Activated naive CD8-positive, alpha-beta T cell treated with anti-CD3 and anti-CD28 coated beads for 36 hours (primary cell): ENCODE measurements at regions not wholly inside any gene's neighbourhood (a gene's known extent, or its start where the extent isn't known, plus 50 kb on each side); places are given as distances from the start of the nearest gene placed in this dataset.

Source experiments
- DNase-seq: peaks from one replicate; pipeline ENCODE4 v3.0.0; 2021
- H3K27ac Mint-ChIP-seq: one replicate; pipeline ENCODE4 v1.8.0; 2022; ENCODE audit warnings: mild to moderate bottlenecking, moderate library complexity, mixed read lengths
- H3K27me3 Mint-ChIP-seq: one replicate; pipeline ENCODE4 v1.8.0; 2022; ENCODE audit warnings: mild to moderate bottlenecking, mixed read lengths
- H3K36me3 Mint-ChIP-seq: one replicate; pipeline ENCODE4 v1.8.0; 2021; ENCODE audit warnings: mild to moderate bottlenecking, mixed read lengths
- H3K4me1 Mint-ChIP-seq: one replicate; pipeline ENCODE4 v1.8.0; 2021; ENCODE audit warnings: mixed read lengths
- H3K4me3 Mint-ChIP-seq: one replicate; pipeline ENCODE4 v1.8.0; 2022; ENCODE audit warnings: mild to moderate bottlenecking, moderate library complexity, mixed read lengths
- H3K9me3 Mint-ChIP-seq: one replicate; pipeline ENCODE4 v1.8.0; 2022; ENCODE audit warnings: mixed read lengths

GRCh38 chr9:16099732-16100536 lies 547.1 kb downstream of the CCDC171 start:
- H3K36me3 Mint-ChIP-seq = peaks cover 3% of the 10 kb centered on the region
- no peak overlapping the region for H3K27ac Mint-ChIP-seq
- H3K27me3 Mint-ChIP-seq = no peaks in the 10 kb centered on the region
- no peak for DNase-seq
- H3K4me3 Mint-ChIP-seq = no peak overlapping the region
- H3K4me1 Mint-ChIP-seq = no peaks in the 10 kb centered on the region
- peaks cover 3% of the 10 kb centered on the region for H3K9me3 Mint-ChIP-seq

- H3K9me3 Mint-ChIP-seq = no peaks in the 10 kb centered on the region
- no peaks in the 10 kb centered on the region for H3K27me3 Mint-ChIP-seq
- H3K4me1 Mint-ChIP-seq = no peaks in the 10 kb centered on the region
- H3K36me3 Mint-ChIP-seq = no peaks in the 10 kb centered on the region
- H3K4me3 Mint-ChIP-seq = no peak overlapping the region
- DNase-seq = no peak
- no peak overlapping the region for H3K27ac Mint-ChIP-seq
Measured at GRCh38 chr9:16100537-16101091, 547.8 kb downstream of the CCDC171 start.

GRCh38 chr9:16102154-16102553 lies 549.3 kb downstream of the CCDC171 start:
- no peaks in the 10 kb centered on the region for H3K36me3 Mint-ChIP-seq
- H3K27ac Mint-ChIP-seq = no peak overlapping the region
- H3K4me3 Mint-ChIP-seq = no peak overlapping the region
- DNase-seq = no peak
- no peaks in the 10 kb centered on the region for H3K9me3 Mint-ChIP-seq
- no peaks in the 10 kb centered on the region for H3K4me1 Mint-ChIP-seq
- H3K27me3 Mint-ChIP-seq = no peaks in the 10 kb centered on the region

- Mint-ChIP-seq H3K36me3 (no peaks in the 10 kb centered on the region), H3K4me3 (no peak overlapping the region), H3K27ac (no peak overlapping the region), H3K27me3 (no peaks in the 10 kb centered on the region), H3K9me3 (no peaks in the 10 kb centered on the region), H3K4me1 (no peaks in the 10 kb centered on the region)
- DNase-seq = no peak
Measured at GRCh38 chr9:16103620-16104397, 551.0 kb downstream of the CCDC171 start.

- Mint-ChIP-seq H3K27ac (no peak overlapping the region), H3K36me3 (no peaks in the 10 kb centered on the region), H3K27me3 (no peaks in the 10 kb centered on the region), H3K4me1 (no peaks in the 10 kb centered on the region), H3K9me3 (no peaks in the 10 kb centered on the region), H3K4me3 (no peak overlapping the region)
- DNase-seq = no peak
Measured at GRCh38 chr9:16105168-16106020, 552.6 kb downstream of the CCDC171 start.

- Mint-ChIP-seq H3K9me3 (no peaks in the 10 kb centered on the region), H3K4me3 (no peak overlapping the region), H3K4me1 (no peaks in the 10 kb centered on the region), H3K27ac (no peak overlapping the region), H3K27me3 (no peaks in the 10 kb centered on the region), H3K36me3 (no peaks in the 10 kb centered on the region)
- no peak for DNase-seq
Measured at GRCh38 chr9:16106021-16106571, 553.3 kb downstream of the CCDC171 start.

GRCh38 chr9:16112116-16112515 lies 559.3 kb downstream of the CCDC171 start:
- no peaks in the 10 kb centered on the region for H3K36me3 Mint-ChIP-seq
- H3K4me3 Mint-ChIP-seq = no peak overlapping the region
- H3K27me3 Mint-ChIP-seq = no peaks in the 10 kb centered on the region
- no peaks in the 10 kb centered on the region for H3K4me1 Mint-ChIP-seq
- no peak for DNase-seq
- H3K9me3 Mint-ChIP-seq = peaks cover 5% of the 10 kb centered on the region
- H3K27ac Mint-ChIP-seq = no peak overlapping the region

GRCh38 chr9:16115994-16116393 lies 563.2 kb downstream of the CCDC171 start:
- no peak overlapping the region for H3K27ac Mint-ChIP-seq
- no peaks in the 10 kb centered on the region for H3K4me1 Mint-ChIP-seq
- peaks cover 5% of the 10 kb centered on the region for H3K9me3 Mint-ChIP-seq

GRCh38 chr9:16118043-16118442 lies 565.2 kb downstream of the CCDC171 start:
- peaks cover 3% of the 10 kb centered on the region for H3K36me3 Mint-ChIP-seq
- peaks cover 2% of the 10 kb centered on the region for H3K4me1 Mint-ChIP-seq

More at GRCh38 chr9:16115994-16116393, 563.2 kb downstream of the CCDC171 start:
- DNase-seq = no peak
- Mint-ChIP-seq H3K4me3 (no peak overlapping the region), H3K27me3 (no peaks in the 10 kb centered on the region), H3K36me3 (peaks cover 3% of the 10 kb centered on the region)

GRCh38 chr9:16119261-16120230 lies 566.7 kb downstream of the CCDC171 start:
- peaks cover 2% of the 10 kb centered on the region for H3K4me1 Mint-ChIP-seq
- H3K4me3 Mint-ChIP-seq = no peak overlapping the region
- peaks cover 3% of the 10 kb centered on the region for H3K36me3 Mint-ChIP-seq
- H3K27me3 Mint-ChIP-seq = no peaks in the 10 kb centered on the region
- DNase-seq = no peak
- no peak overlapping the region for H3K27ac Mint-ChIP-seq
- H3K9me3 Mint-ChIP-seq = peaks cover 3% of the 10 kb centered on the region

More at GRCh38 chr9:16118043-16118442, 565.2 kb downstream of the CCDC171 start:
- Mint-ChIP-seq H3K4me3 (no peak overlapping the region), H3K27me3 (no peaks in the 10 kb centered on the region), H3K9me3 (peaks cover 5% of the 10 kb centered on the region), H3K27ac (no peak overlapping the region)
- DNase-seq = no peak

- peaks cover 5% of the 10 kb centered on the region for H3K36me3 Mint-ChIP-seq
- DNase-seq = no peak
- H3K4me1 Mint-ChIP-seq = peaks cover 3% of the 10 kb centered on the region
- no peak overlapping the region for H3K4me3 Mint-ChIP-seq
- H3K27ac Mint-ChIP-seq = no peak overlapping the region
- H3K27me3 Mint-ChIP-seq = no peaks in the 10 kb centered on the region
- H3K9me3 Mint-ChIP-seq = peaks cover 4% of the 10 kb centered on the region
Measured at GRCh38 chr9:16120231-16120641, 567.4 kb downstream of the CCDC171 start.

- H3K9me3 Mint-ChIP-seq = peaks cover 4% of the 10 kb centered on the region
- no peaks in the 10 kb centered on the region for H3K27me3 Mint-ChIP-seq
- no peak overlapping the region for H3K27ac Mint-ChIP-seq
- H3K4me3 Mint-ChIP-seq = no peak overlapping the region
- H3K4me1 Mint-ChIP-seq = peaks cover 8% of the 10 kb centered on the region
- DNase-seq = no peak
- H3K36me3 Mint-ChIP-seq = peaks cover 8% of the 10 kb centered on the region
Measured at GRCh38 chr9:16120727-16121126, 567.9 kb downstream of the CCDC171 start.

GRCh38 chr9:16121168-16121567 lies 568.3 kb downstream of the CCDC171 start:
- Mint-ChIP-seq H3K27ac (no peak overlapping the region), H3K4me1 (peaks cover 13% of the 10 kb centered on the region), H3K4me3 (no peak overlapping the region), H3K27me3 (no peaks in the 10 kb centered on the region), H3K9me3 (peaks cover 3% of the 10 kb centered on the region), H3K36me3 (peaks cover 8% of the 10 kb centered on the region)
- DNase-seq = no peak
